MM.1S (cell line): ENCODE measurements at regions not wholly inside any gene's neighbourhood (a gene's known extent, or its start where the extent isn't known, plus 50 kb on each side); places are given as distances from the start of the nearest gene placed in this dataset.

ENCODE experiments used
- DNase-seq: peaks from one replicate; pipeline ENCODE4 v3.0.0-alpha.2; 2015
- H2AFZ ChIP-seq: fragments of 300-600 bp; sonication (generic); 2 replicates; pipeline ENCODE4 v1.6.0; 2016; ENCODE audit warnings: antibody characterized with exemption, low read length
- H3F3A ChIP-seq: fragments of 300-600 bp; sonication (generic); 2 replicates; pipeline ENCODE4 v1.6.1; 2016; ENCODE audit warnings: mild to moderate bottlenecking, antibody characterized with exemption, low read length, moderate library complexity, mixed read lengths; ENCODE audit not compliant: insufficient read depth
- H3K27ac ChIP-seq: fragments of 300-600 bp; sonication (generic); 2 replicates; pipeline ENCODE4 v1.5.1; 2016; ENCODE audit warnings: mild to moderate bottlenecking, low read length
- H3K27me3 ChIP-seq: fragments of 300-600 bp; sonication (generic); replicated peaks from 2 replicates; pipeline ENCODE4 v1.6.0; 2016; ENCODE audit warnings: low read length; ENCODE audit not compliant: insufficient read depth
- H3K36me3 ChIP-seq: fragments of 300-600 bp; sonication (generic); replicated peaks from 2 replicates; pipeline ENCODE4 v1.6.1; 2016; ENCODE audit warnings: mild to moderate bottlenecking, low read length, mixed read lengths; ENCODE audit not compliant: insufficient read depth
- H3K4me1 ChIP-seq: fragments of 300-600 bp; sonication (generic); 2 replicates; pipeline ENCODE4 v1.6.1; 2016; ENCODE audit warnings: low read length, mixed read lengths
- H3K4me2 ChIP-seq: fragments of 300-600 bp; sonication (generic); 2 replicates; pipeline ENCODE4 v1.6.0; 2016; ENCODE audit warnings: low read depth, low read length
- H3K4me3 ChIP-seq: fragments of 300-600 bp; sonication (generic); 2 replicates; pipeline ENCODE4 v1.5.1; 2016; ENCODE audit warnings: low read length, mixed read lengths
- H3K79me2 ChIP-seq: fragments of 300-600 bp; sonication (generic); 2 replicates; pipeline ENCODE4 v1.6.1; 2016; ENCODE audit warnings: mixed run types, low read length, mixed read lengths
- H3K9ac ChIP-seq: fragments of 300-600 bp; sonication (generic); 2 replicates; pipeline ENCODE4 v1.6.1; 2016; ENCODE audit warnings: low read length, mixed read lengths
- H3K9me2 ChIP-seq: fragments of 300-600 bp; sonication (generic); replicated peaks from 2 replicates; pipeline ENCODE4 v1.6.1; 2016; ENCODE audit warnings: mild to moderate bottlenecking, low read length, mixed read lengths; ENCODE audit not compliant: insufficient read depth
- H3K9me3 ChIP-seq: fragments of 300-600 bp; sonication (generic); replicated peaks from 2 replicates; pipeline ENCODE4 v1.6.1; 2016; ENCODE audit warnings: mild to moderate bottlenecking, low read length, mixed read lengths; ENCODE audit not compliant: insufficient read depth
- H4K20me1 ChIP-seq: fragments of 300-600 bp; sonication (generic); 2 replicates; pipeline ENCODE4 v1.6.1; 2016; ENCODE audit warnings: mild to moderate bottlenecking, low read length, moderate library complexity, mixed read lengths; ENCODE audit not compliant: insufficient read depth
- EZH2 ChIP-seq: fragments of 300-600 bp; sonication (generic); optimal IDR thresholded peaks from 2 replicates; pipeline ENCODE3; 2017; ENCODE audit warnings: low read depth, mild to moderate bottlenecking, antibody characterized with exemption, low read length, mixed read lengths
- EZH2phosphoT487 ChIP-seq: fragments of 300-600 bp; sonication (generic); IDR thresholded peaks from 2 replicates; pipeline ENCODE4 v1.6.1; 2018; ENCODE audit warnings: antibody characterized with exemption, low read length
- TF ChIP-seq, protein P1 (sequence below): fragments of 300-600 bp; sonication (generic); IDR thresholded peaks from 2 replicates; pipeline ENCODE4 v1.5.1; 2016; ENCODE audit warnings: antibody characterized with exemption, low read length, mixed read lengths

- TF ChIP-seq EZH2: no peak
- TF ChIP-seq, protein P1, sequence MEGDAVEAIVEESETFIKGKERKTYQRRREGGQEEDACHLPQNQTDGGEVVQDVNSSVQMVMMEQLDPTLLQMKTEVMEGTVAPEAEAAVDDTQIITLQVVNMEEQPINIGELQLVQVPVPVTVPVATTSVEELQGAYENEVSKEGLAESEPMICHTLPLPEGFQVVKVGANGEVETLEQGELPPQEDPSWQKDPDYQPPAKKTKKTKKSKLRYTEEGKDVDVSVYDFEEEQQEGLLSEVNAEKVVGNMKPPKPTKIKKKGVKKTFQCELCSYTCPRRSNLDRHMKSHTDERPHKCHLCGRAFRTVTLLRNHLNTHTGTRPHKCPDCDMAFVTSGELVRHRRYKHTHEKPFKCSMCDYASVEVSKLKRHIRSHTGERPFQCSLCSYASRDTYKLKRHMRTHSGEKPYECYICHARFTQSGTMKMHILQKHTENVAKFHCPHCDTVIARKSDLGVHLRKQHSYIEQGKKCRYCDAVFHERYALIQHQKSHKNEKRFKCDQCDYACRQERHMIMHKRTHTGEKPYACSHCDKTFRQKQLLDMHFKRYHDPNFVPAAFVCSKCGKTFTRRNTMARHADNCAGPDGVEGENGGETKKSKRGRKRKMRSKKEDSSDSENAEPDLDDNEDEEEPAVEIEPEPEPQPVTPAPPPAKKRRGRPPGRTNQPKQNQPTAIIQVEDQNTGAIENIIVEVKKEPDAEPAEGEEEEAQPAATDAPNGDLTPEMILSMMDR: no peak
- no peak for TF ChIP-seq EZH2phosphoT487
- Histone ChIP-seq H3K9ac (no peak overlapping the region), H3K9me3 (no peaks in the 10 kb centered on the region), H2AFZ (no peak overlapping the region), H3K27me3 (no peaks in the 10 kb centered on the region), H3K4me2 (no peak overlapping the region), H4K20me1 (no peaks in the 10 kb centered on the region), H3K79me2 (no peaks in the 10 kb centered on the region), H3K9me2 (no peaks in the 10 kb centered on the region), H3K27ac (no peak overlapping the region), H3K4me3 (no peak overlapping the region), H3K4me1 (peaks cover 3% of the 10 kb centered on the region), H3F3A (no peaks in the 10 kb centered on the region), H3K36me3 (no peaks in the 10 kb centered on the region)
- DNase-seq: no peak
Measured at GRCh38 chr20:10135438-10135837, 83.2 kb upstream of the SNAP25 start.

DNA sequence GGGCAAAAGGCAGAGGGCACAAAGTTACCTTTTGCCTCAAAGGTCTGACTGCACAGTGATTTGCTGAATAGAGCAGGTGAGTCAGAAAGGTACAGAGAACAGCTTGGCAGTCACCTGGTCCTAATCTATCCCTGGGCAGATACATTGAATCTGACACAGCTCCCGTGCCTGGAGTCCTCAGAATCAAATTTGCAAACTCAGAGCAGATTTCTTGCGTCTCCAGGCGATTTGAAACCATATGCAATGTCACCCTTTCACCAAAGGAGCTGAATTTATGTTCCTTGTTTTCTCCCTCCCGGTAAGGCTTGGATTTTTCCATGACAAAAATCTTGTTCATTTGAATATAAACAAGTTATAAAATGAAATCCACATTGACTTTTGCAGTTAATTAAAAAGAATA is 81.6 kb upstream of the SNAP25 start:
- no peaks in the 10 kb centered on the region for H3K79me2 ChIP-seq
- H3K4me2 ChIP-seq: no peak overlapping the region
- no peaks in the 10 kb centered on the region for H3K4me1 ChIP-seq
- H3K9me2 ChIP-seq: no peaks in the 10 kb centered on the region
- no peaks in the 10 kb centered on the region for H4K20me1 ChIP-seq
- TF ChIP-seq, protein P1: no peak
- no peak for TF ChIP-seq EZH2phosphoT487
- no peak for TF ChIP-seq EZH2
- no peaks in the 10 kb centered on the region for H3K9me3 ChIP-seq
- no peaks in the 10 kb centered on the region for H3F3A ChIP-seq
- H3K27me3 ChIP-seq: no peaks in the 10 kb centered on the region
- no peak overlapping the region for H3K9ac ChIP-seq
- no peaks in the 10 kb centered on the region for H3K36me3 ChIP-seq
- no peak overlapping the region for H3K4me3 ChIP-seq
- no peak overlapping the region for H3K27ac ChIP-seq
- H2AFZ ChIP-seq: no peak overlapping the region
- DNase-seq: no peak

- no peak overlapping the region for H3K4me2 ChIP-seq
- no peak for TF ChIP-seq EZH2
- TF ChIP-seq, protein P1: no peak
- TF ChIP-seq EZH2phosphoT487: no peak
- H3K27me3 ChIP-seq: no peaks in the 10 kb centered on the region
- H2AFZ ChIP-seq: no peak overlapping the region
- H3K79me2 ChIP-seq: no peaks in the 10 kb centered on the region
- no peaks in the 10 kb centered on the region for H4K20me1 ChIP-seq
- DNase-seq: no peak
- no peaks in the 10 kb centered on the region for H3F3A ChIP-seq
- no peaks in the 10 kb centered on the region for H3K4me1 ChIP-seq
- H3K9ac ChIP-seq: no peak overlapping the region
- H3K9me3 ChIP-seq: no peaks in the 10 kb centered on the region
- H3K9me2 ChIP-seq: no peaks in the 10 kb centered on the region
- no peak overlapping the region for H3K27ac ChIP-seq
- H3K36me3 ChIP-seq: no peaks in the 10 kb centered on the region
- H3K4me3 ChIP-seq: no peak overlapping the region
Measured at GRCh38 chr20:10137533-10137932, 81.1 kb upstream of the SNAP25 start.
